ENCODE measurements at regions not wholly inside any gene's neighbourhood (a gene's known extent, or its start where the extent isn't known, plus 50 kb on each side); places are given as distances from the start of the nearest gene placed in this dataset.

- no peak for DNase-seq (ENCODE audit: low read depth)
Measured at GRCh38 chr5:164680216-164680615, 1174.8 kb downstream of the MAT2B start.

GRCh38 chr5:164680812-164681520, 1175.5 kb downstream of the MAT2B start:
- no peak for DNase-seq (ENCODE audit: low read depth)

- no peak for DNase-seq (ENCODE audit: low read depth)
Measured at GRCh38 chr5:164687391-164687790, 1182.0 kb downstream of the MAT2B start.

- DNase-seq (ENCODE audit: low read depth): no peak
Measured at GRCh38 chr5:164688437-164688836, 1183.0 kb downstream of the MAT2B start.

GRCh38 chr5:164708831-164709230, 1203.4 kb downstream of the MAT2B start:
- no peak for DNase-seq (ENCODE audit: low read depth)

GRCh38 chr5:164713682-164714081, 1208.3 kb downstream of the MAT2B start:
- no peak for DNase-seq (ENCODE audit: low read depth)

- DNase-seq (ENCODE audit: low read depth): no peak
Measured at GRCh38 chr5:164721116-164721515, 1215.7 kb downstream of the MAT2B start.

- no peak for DNase-seq (ENCODE audit: low read depth)
Measured at GRCh38 chr5:164721656-164722055, 1216.2 kb downstream of the MAT2B start.

- no peak for DNase-seq (ENCODE audit: low read depth)
Measured at GRCh38 chr5:164722702-164723101, 1217.3 kb downstream of the MAT2B start.

- no peak for DNase-seq (ENCODE audit: low read depth)
Measured at GRCh38 chr5:164727012-164727411, 1221.6 kb downstream of the MAT2B start.

- DNase-seq (ENCODE audit: low read depth): no peak
Measured at GRCh38 chr5:164728733-164729132, 1223.3 kb downstream of the MAT2B start.

- DNase-seq (ENCODE audit: low read depth): no peak
Measured at GRCh38 chr5:164735334-164735733, 1229.9 kb downstream of the MAT2B start.

- no peak for DNase-seq (ENCODE audit: low read depth)
Measured at GRCh38 chr5:164741376-164741775, 1236.0 kb downstream of the MAT2B start.

GRCh38 chr5:164742025-164742424, 1236.6 kb downstream of the MAT2B start:
- no peak for DNase-seq (ENCODE audit: low read depth)

GRCh38 chr5:164746723-164747122, 1241.3 kb downstream of the MAT2B start:
- DNase-seq (ENCODE audit: low read depth): no peak

- no peak for DNase-seq (ENCODE audit: low read depth)
Measured at GRCh38 chr5:164747371-164747770, 1242.0 kb downstream of the MAT2B start.

- no peak for DNase-seq (ENCODE audit: low read depth)
Measured at GRCh38 chr5:164748861-164749260, 1243.4 kb downstream of the MAT2B start.

GRCh38 chr5:164753434-164753833, 1248.0 kb downstream of the MAT2B start:
- DNase-seq (ENCODE audit: low read depth): no peak

GRCh38 chr5:164763206-164763605, 1257.8 kb downstream of the MAT2B start:
- DNase-seq (ENCODE audit: low read depth): no peak

- DNase-seq (ENCODE audit: low read depth): no peak
Measured at GRCh38 chr5:164772122-164772521, 1266.7 kb downstream of the MAT2B start.

- DNase-seq (ENCODE audit: low read depth): no peak
Measured at GRCh38 chr5:164784230-164784629, 1278.8 kb downstream of the MAT2B start.

- no peak for DNase-seq (ENCODE audit: low read depth)
Measured at GRCh38 chr5:164798110-164798509, 1292.7 kb downstream of the MAT2B start.

GRCh38 chr5:164799391-164799790, 1294.0 kb downstream of the MAT2B start:
- no peak for DNase-seq (ENCODE audit: low read depth)

- no peak for DNase-seq (ENCODE audit: low read depth)
Measured at GRCh38 chr5:164801910-164802309, 1296.5 kb downstream of the MAT2B start.
